ENCODE measurements at regions not wholly inside any gene's neighbourhood (a gene's known extent, or its start where the extent isn't known, plus 50 kb on each side); places are given as distances from the start of the nearest gene placed in this dataset.

DNA sequence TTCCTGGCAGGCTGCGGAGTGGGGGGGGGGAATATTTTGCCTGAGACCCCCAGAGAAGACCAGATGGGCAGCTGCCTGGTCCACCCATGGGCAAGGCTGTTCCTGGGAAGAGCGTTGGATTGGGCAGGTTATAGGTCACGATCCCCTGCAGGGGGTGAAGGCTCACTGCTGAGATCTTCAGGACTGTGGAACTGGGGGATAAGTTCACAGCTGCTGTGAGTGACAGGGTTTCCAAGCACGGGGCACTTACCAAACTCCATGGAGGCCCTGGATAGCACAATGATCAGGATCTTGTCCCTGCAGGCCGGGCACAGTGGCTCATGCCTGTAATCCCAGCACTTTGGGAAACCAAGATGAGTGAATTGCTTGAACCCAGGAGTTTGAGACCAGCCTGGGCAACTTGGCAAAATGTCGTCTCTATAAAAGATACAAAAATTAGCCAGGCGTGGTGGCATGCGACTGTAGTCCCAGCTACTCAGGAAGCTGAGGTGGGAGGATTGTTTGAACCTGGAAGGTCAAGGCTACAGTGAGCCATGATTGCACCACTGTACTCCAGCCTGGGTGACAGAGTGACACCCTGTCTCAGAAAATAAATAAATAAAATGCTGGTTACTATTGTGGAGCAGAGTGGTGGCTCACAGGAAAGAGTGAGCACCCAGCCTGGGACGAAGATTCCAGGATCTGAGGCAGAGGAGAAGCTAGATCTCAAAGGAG, 68.0 kb upstream of the HELT start:
- TF ChIP-seq, protein P1, sequence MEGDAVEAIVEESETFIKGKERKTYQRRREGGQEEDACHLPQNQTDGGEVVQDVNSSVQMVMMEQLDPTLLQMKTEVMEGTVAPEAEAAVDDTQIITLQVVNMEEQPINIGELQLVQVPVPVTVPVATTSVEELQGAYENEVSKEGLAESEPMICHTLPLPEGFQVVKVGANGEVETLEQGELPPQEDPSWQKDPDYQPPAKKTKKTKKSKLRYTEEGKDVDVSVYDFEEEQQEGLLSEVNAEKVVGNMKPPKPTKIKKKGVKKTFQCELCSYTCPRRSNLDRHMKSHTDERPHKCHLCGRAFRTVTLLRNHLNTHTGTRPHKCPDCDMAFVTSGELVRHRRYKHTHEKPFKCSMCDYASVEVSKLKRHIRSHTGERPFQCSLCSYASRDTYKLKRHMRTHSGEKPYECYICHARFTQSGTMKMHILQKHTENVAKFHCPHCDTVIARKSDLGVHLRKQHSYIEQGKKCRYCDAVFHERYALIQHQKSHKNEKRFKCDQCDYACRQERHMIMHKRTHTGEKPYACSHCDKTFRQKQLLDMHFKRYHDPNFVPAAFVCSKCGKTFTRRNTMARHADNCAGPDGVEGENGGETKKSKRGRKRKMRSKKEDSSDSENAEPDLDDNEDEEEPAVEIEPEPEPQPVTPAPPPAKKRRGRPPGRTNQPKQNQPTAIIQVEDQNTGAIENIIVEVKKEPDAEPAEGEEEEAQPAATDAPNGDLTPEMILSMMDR (IDR thresholded peaks at IDR 0.05): no peak
- no peak for TF ChIP-seq POLR2A (IDR thresholded peaks at IDR 0.05)
